ENCODE measurements at regions not wholly inside any gene's neighbourhood (a gene's known extent, or its start where the extent isn't known, plus 50 kb on each side); places are given as distances from the start of the nearest gene placed in this dataset.

GRCh38 chr9:99563364-99563763, 258.3 kb upstream of the NR4A3 start:
- no peak for DNase-seq (ENCODE audit: low spot score)
- no peak overlapping the region for H3K4me3 Mint-ChIP-seq (ENCODE audit: unreplicated experiment)
- H3K9me3 Mint-ChIP-seq (ENCODE audit: low read depth): peaks cover 2% of the 10 kb centered on the region
- no peaks in the 10 kb centered on the region for H3K36me3 Mint-ChIP-seq (ENCODE audit: low read depth)
- TF ChIP-seq CTCF (IDR thresholded peaks at IDR 0.05): no peak
- H3K27ac Mint-ChIP-seq (ENCODE audit: unreplicated experiment): no peak overlapping the region
- H3K27me3 Mint-ChIP-seq (ENCODE audit: low read depth): peaks cover 4% of the 10 kb centered on the region
- no peaks in the 10 kb centered on the region for H3K4me1 Mint-ChIP-seq (ENCODE audit: low read depth)

- no peak overlapping the region for H3K4me3 Mint-ChIP-seq (ENCODE audit: unreplicated experiment)
- no peak for DNase-seq (ENCODE audit: low spot score)
- H3K27ac Mint-ChIP-seq (ENCODE audit: unreplicated experiment): no peak overlapping the region
- no peaks in the 10 kb centered on the region for H3K36me3 Mint-ChIP-seq (ENCODE audit: low read depth)
- no peak for TF ChIP-seq CTCF (IDR thresholded peaks at IDR 0.05)
- peaks cover 2% of the 10 kb centered on the region for H3K9me3 Mint-ChIP-seq (ENCODE audit: low read depth)
- peaks cover 9% of the 10 kb centered on the region for H3K27me3 Mint-ChIP-seq (ENCODE audit: low read depth)
- H3K4me1 Mint-ChIP-seq (ENCODE audit: low read depth): no peaks in the 10 kb centered on the region
Observed at GRCh38 chr9:99565203-99565602, 256.5 kb upstream of the NR4A3 start.

- peaks cover 9% of the 10 kb centered on the region for H3K27me3 Mint-ChIP-seq (ENCODE audit: low read depth)
- DNase-seq (ENCODE audit: low spot score): no peak
- H3K4me1 Mint-ChIP-seq (ENCODE audit: low read depth): no peaks in the 10 kb centered on the region
- no peaks in the 10 kb centered on the region for H3K36me3 Mint-ChIP-seq (ENCODE audit: low read depth)
- no peak for TF ChIP-seq CTCF (IDR thresholded peaks at IDR 0.05)
- H3K27ac Mint-ChIP-seq (ENCODE audit: unreplicated experiment): no peak overlapping the region
- H3K9me3 Mint-ChIP-seq (ENCODE audit: low read depth): peaks cover 5% of the 10 kb centered on the region
- H3K4me3 Mint-ChIP-seq (ENCODE audit: unreplicated experiment): no peak overlapping the region
Observed at GRCh38 chr9:99567436-99567835, 254.2 kb upstream of the NR4A3 start.

GRCh38 chr9:99569840-99570239, 251.8 kb upstream of the NR4A3 start:
- Mint-ChIP-seq H3K36me3 (ENCODE audit: low read depth) (no peaks in the 10 kb centered on the region), H3K4me1 (ENCODE audit: low read depth) (no peaks in the 10 kb centered on the region), H3K27me3 (ENCODE audit: low read depth) (peaks cover 9% of the 10 kb centered on the region), H3K27ac (ENCODE audit: unreplicated experiment) (no peak overlapping the region), H3K9me3 (ENCODE audit: low read depth) (peaks cover 5% of the 10 kb centered on the region), H3K4me3 (ENCODE audit: unreplicated experiment) (no peak overlapping the region)
- TF ChIP-seq CTCF (IDR thresholded peaks at IDR 0.05): no peak
- no peak for DNase-seq (ENCODE audit: low spot score)

GRCh38 chr9:99572567-99572966, 249.1 kb upstream of the NR4A3 start:
- Mint-ChIP-seq H3K36me3 (ENCODE audit: low read depth) (no peaks in the 10 kb centered on the region), H3K27ac (ENCODE audit: unreplicated experiment) (no peak overlapping the region), H3K9me3 (ENCODE audit: low read depth) (peaks cover 3% of the 10 kb centered on the region), H3K27me3 (ENCODE audit: low read depth) (peaks cover 4% of the 10 kb centered on the region), H3K4me3 (ENCODE audit: unreplicated experiment) (no peak overlapping the region), H3K4me1 (ENCODE audit: low read depth) (no peaks in the 10 kb centered on the region)
- no peak for DNase-seq (ENCODE audit: low spot score)
- TF ChIP-seq CTCF (IDR thresholded peaks at IDR 0.05): no peak

All from chondrocyte (in vitro differentiated cells).